VCaP (cell line): ENCODE measurements at regions not wholly inside any gene's neighbourhood (a gene's known extent, or its start where the extent isn't known, plus 50 kb on each side); places are given as distances from the start of the nearest gene placed in this dataset.
A peak's percentile ranks its signal among the peaks of the same experiment; 100 is the strongest.
"Not testable (repeated sequence)": the region's sequence is repeated elsewhere in the genome, so short reads cannot be mapped to it uniquely, and the experiment has no call there.

Source experiments
- H3K27ac ChIP-seq: fragments of 450-650 bp; 2 replicates; pipeline ENCODE4 v1.5.1; 2017
- TF ChIP-seq, protein P1 (sequence below): fragments of 450-650 bp; conservative IDR thresholded peaks from 2 replicates; pipeline ENCODE4 v1.5.1; 2017; ENCODE audit warnings: mild to moderate bottlenecking, moderate library complexity

DNA sequence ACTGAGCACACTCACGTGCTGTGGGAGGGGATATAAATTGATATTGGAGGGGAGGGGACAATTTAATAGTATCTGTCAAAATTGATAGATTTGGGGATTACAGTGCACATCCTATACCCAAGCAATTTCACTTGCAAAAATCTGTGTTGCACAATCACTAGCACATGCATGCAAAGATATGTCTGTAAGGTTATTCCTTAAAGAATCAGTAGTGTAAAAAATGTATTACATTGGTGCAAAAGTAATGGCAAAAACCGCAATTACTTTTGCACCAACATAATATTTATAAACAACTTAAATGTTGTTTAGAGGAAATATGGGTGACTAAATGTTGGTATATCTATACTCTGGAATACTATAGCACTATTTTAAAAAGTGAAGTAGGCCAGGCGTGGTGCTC is 108.7 kb downstream of the LHX2 start:
- no peak overlapping the region for H3K27ac ChIP-seq
- TF ChIP-seq, protein P1, sequence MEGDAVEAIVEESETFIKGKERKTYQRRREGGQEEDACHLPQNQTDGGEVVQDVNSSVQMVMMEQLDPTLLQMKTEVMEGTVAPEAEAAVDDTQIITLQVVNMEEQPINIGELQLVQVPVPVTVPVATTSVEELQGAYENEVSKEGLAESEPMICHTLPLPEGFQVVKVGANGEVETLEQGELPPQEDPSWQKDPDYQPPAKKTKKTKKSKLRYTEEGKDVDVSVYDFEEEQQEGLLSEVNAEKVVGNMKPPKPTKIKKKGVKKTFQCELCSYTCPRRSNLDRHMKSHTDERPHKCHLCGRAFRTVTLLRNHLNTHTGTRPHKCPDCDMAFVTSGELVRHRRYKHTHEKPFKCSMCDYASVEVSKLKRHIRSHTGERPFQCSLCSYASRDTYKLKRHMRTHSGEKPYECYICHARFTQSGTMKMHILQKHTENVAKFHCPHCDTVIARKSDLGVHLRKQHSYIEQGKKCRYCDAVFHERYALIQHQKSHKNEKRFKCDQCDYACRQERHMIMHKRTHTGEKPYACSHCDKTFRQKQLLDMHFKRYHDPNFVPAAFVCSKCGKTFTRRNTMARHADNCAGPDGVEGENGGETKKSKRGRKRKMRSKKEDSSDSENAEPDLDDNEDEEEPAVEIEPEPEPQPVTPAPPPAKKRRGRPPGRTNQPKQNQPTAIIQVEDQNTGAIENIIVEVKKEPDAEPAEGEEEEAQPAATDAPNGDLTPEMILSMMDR: no peak

DNA sequence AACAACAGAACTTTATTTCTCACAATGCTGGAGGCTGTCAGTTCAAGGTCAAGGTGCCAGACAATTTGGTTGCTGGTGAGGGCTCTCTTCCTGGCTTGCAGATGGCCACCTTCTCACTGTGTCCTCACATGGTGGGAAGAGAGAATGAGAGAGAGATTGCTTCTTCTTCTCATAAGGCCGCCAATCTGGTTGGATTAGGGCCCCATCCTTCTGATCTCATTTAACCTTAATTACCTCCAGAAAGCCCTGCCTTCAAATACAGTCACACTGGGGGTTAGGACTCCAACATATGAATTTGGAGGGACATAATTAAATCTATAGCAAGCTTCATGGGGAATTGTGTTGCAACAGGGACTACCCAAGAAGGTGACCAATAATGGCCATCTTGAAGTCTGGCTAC is 110.2 kb downstream of the LHX2 start:
- TF ChIP-seq, protein P1: no peak

GRCh38 chr9:124122321-124122720 is 110.8 kb downstream of the LHX2 start:
- H3K27ac ChIP-seq: no peak overlapping the region
- TF ChIP-seq, protein P1: no peak

More for the DNA sequence above, 110.2 kb downstream of the LHX2 start:
- no peak overlapping the region for H3K27ac ChIP-seq

- TF ChIP-seq, protein P1: peak; percentile 62
- no peak overlapping the region for H3K27ac ChIP-seq
Observed at GRCh38 chr9:124122813-124123462, 111.4 kb downstream of the LHX2 start.

- not testable (repeated sequence) for H3K27ac ChIP-seq
Observed at GRCh38 chr9:124123621-124124020, 112.1 kb downstream of the LHX2 start.

GRCh38 chr9:124124729-124125650 is 113.4 kb downstream of the LHX2 start:
- TF ChIP-seq, protein P1: no peak
- no peak overlapping the region for H3K27ac ChIP-seq

- TF ChIP-seq, protein P1: no peak
- no peak overlapping the region for H3K27ac ChIP-seq
Observed at GRCh38 chr9:124125651-124125977, 114.0 kb downstream of the LHX2 start.
